ENCODE measurements at regions not wholly inside any gene's neighbourhood (a gene's known extent, or its start where the extent isn't known, plus 50 kb on each side); places are given as distances from the start of the nearest gene placed in this dataset.

DNA sequence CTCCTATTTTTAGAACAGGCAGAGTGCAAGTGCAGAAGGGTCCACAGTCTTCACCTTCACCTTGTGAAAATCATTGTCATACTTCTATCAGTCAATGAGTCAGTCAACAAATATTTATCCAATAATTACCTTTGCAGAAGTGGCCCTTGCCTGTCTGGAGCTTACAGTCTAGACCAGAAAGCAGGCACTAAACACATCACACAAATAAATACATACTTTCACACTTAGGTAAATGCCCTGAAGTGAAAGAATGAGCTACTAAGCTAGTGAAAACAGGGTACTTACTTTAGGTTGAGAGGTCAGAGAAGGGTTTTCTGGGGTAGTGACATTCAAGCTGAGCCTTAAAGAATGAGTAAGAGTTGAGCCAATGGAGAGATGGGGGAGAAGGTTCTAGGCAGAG is 421.9 kb upstream of the ADAMTSL1 start:
- CTCF ChIA-PET = no interaction called here
- dilution Hi-C loops (cut with MboI; ENCODE audit: extremely low pct_ligation_motif_present, low sequenced_read_pairs) = no loop called here
- H3K4me1 ChIP-seq (ENCODE audit: control insufficient read depth, extremely low read depth, insufficient read depth, low read length) = no peaks in the 10 kb centered on the region
- no peaks in the 10 kb centered on the region for H4K20me1 ChIP-seq (replicated peaks; ENCODE audit: control insufficient read depth, extremely low read depth, insufficient read depth, low read length)
- H2AFZ ChIP-seq (ENCODE audit: low read depth, low read length) = no peak overlapping the region
- POLR2A ChIA-PET = no interaction called here
- DNase-seq (ENCODE audit: low read depth, low spot score) (no peak), FAIRE-seq (no peak)
- H3K4me3 ChIP-seq (replicated peaks in 1 of 3; ENCODE audit: insufficient read depth in 1 of 3, low read depth in 1 of 3, low read length in 3 of 3) = no peak overlapping the region
- no peak overlapping the region for H3K9ac ChIP-seq (replicated peaks; ENCODE audit: extremely low read depth, insufficient read depth, low read length)
- peaks cover 0 to 2% of the 10 kb centered on the region in 2 experiments for H3K27me3 ChIP-seq (ENCODE audit: control insufficient read depth in 2 of 2, insufficient read depth in 2 of 2, low read length in 2 of 2)
- TF ChIP-seq GATA2 (IDR thresholded peaks at IDR 0.05; ENCODE audit: insufficient read depth, insufficient read length, low read depth, low read length) (no peak), POLR2A (IDR thresholded peaks at IDR 0.05; ENCODE audit: low read depth, low read length) (no peak)
- no peak overlapping the region for H3K27ac ChIP-seq (ENCODE audit: insufficient read depth, low read depth, low read length)
- intact Hi-C loops (cut with micrococcal nuclease) = no loop called here
- H3K79me2 ChIP-seq (ENCODE audit: control insufficient read depth, insufficient read depth, low read length) = no peaks in the 10 kb centered on the region
- H3K9me1 ChIP-seq (replicated peaks; ENCODE audit: control insufficient read depth, extremely low read depth, insufficient read depth, low read length) = no peaks in the 10 kb centered on the region
- no peak overlapping the region for H3K4me2 ChIP-seq (ENCODE audit: insufficient read depth, low read length)
- BruUV-seq (replicated peaks) = no TSS peak
- no peaks in the 10 kb centered on the region for H3K9me3 ChIP-seq (replicated peaks; ENCODE audit: control insufficient read depth, insufficient read depth, low read length)
- H3K36me3 ChIP-seq (ENCODE audit: control insufficient read depth in 2 of 2, extremely low read depth in 1 of 2, insufficient read depth in 2 of 2, low read length in 2 of 2) = no peaks in the 10 kb centered on the region

DNA sequence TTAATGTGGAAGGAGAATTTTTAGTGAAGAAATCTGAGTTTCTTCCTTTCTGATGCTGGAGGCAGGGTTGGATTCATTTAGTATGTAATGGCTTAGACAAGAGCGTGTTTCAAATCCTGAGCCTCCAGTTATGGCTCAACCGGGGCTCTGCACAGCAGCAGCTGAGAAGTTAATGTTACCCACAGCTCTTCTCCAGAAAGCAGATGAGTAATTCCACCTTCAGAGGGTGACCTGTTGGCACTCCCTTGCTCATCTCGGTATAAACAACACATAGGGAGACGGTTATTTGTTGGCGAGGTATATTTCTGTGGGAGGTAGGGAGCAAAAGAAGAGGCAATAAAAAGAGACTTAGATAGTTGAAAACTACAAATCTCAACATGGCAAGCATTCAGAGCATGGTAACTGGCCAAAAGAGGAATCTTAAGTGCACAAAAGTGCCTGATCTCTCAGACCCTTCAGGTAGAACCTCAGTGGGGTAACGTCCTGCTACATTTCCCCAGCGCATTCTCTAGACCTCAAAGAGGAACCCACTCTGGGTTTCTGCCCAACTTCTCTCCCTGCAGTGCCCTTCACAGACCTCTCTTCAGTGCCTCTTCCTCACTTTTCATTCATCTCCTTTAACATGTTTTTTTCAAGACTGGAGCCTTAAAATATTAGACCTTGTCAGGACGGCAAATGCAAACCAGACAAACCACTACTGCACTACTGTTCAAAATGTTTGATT is 417.5 kb upstream of the ADAMTSL1 start:
- no peaks in the 10 kb centered on the region for H3K4me1 ChIP-seq (ENCODE audit: control insufficient read depth, extremely low read depth, insufficient read depth, low read length)
- intact Hi-C loops (cut with micrococcal nuclease) = no loop called here
- FAIRE-seq = no peak
- no peaks in the 10 kb centered on the region for H4K20me1 ChIP-seq (replicated peaks; ENCODE audit: control insufficient read depth, extremely low read depth, insufficient read depth, low read length)
- H3K27me3 ChIP-seq (ENCODE audit: control insufficient read depth in 2 of 2, insufficient read depth in 2 of 2, low read length in 2 of 2) = peaks cover 0 to 2% of the 10 kb centered on the region in 2 experiments
- ChIA-PET CTCF (no interaction called here), POLR2A (no interaction called here)
- H2AFZ ChIP-seq (ENCODE audit: low read depth, low read length) = no peak overlapping the region
- H3K9ac ChIP-seq (replicated peaks; ENCODE audit: extremely low read depth, insufficient read depth, low read length) = no peak overlapping the region
- H3K9me1 ChIP-seq (replicated peaks; ENCODE audit: control insufficient read depth, extremely low read depth, insufficient read depth, low read length) = no peaks in the 10 kb centered on the region
- no peaks in the 10 kb centered on the region for H3K79me2 ChIP-seq (ENCODE audit: control insufficient read depth, insufficient read depth, low read length)
- no peak overlapping the region for H3K4me2 ChIP-seq (ENCODE audit: insufficient read depth, low read length)
- DNase-seq (ENCODE audit: low read depth, low spot score) = no peak
- no peak overlapping the region for H3K4me3 ChIP-seq (replicated peaks in 1 of 3; ENCODE audit: insufficient read depth in 1 of 3, low read depth in 1 of 3, low read length in 3 of 3)
- TF ChIP-seq FOS (IDR thresholded peaks at IDR 0.05; ENCODE audit: borderline replicate concordance, insufficient read depth, low read length) (no peak), POLR2A (IDR thresholded peaks at IDR 0.05; ENCODE audit: low read depth, low read length) (no peak)
- H3K9me3 ChIP-seq (replicated peaks; ENCODE audit: control insufficient read depth, insufficient read depth, low read length) = no peaks in the 10 kb centered on the region
- no TSS peak for BruUV-seq (replicated peaks)
- H3K27ac ChIP-seq (ENCODE audit: insufficient read depth, low read depth, low read length) = no peak overlapping the region
- H3K36me3 ChIP-seq (ENCODE audit: control insufficient read depth in 2 of 2, extremely low read depth in 1 of 2, insufficient read depth in 2 of 2, low read length in 2 of 2) = no peaks in the 10 kb centered on the region
- dilution Hi-C loops (cut with MboI; ENCODE audit: extremely low pct_ligation_motif_present, low sequenced_read_pairs) = no loop called here
